Aorta (tissue), 5 donors: ENCODE measurements at regions not wholly inside any gene's neighbourhood (a gene's known extent, or its start where the extent isn't known, plus 50 kb on each side); places are given as distances from the start of the nearest gene placed in this dataset.
A peak's percentile ranks its signal among the peaks of the same experiment; 100 is the strongest.

ENCODE experiments used
- ATAC-seq: fragments of 200-7000 bp; cut with Tn5 transposase; one replicate; pipeline ENCODE4 v1.9.1; 2022; ENCODE audit warnings: moderate library complexity; ENCODE audit not compliant: low FRiP score
- DNase-seq, 2 donors: peaks; one replicate each; pipeline ENCODE4 v3.0.0-alpha.2; 2020
- H3K27ac ChIP-seq, 2 donors: one replicate each; pipeline ENCODE4 v1.5.1; 2013; ENCODE audit warnings: low read length in 2 of 2, mild to moderate bottlenecking in 2 of 2, moderate library complexity in 2 of 2, control low read depth in 1 of 2, inconsistent platforms in 1 of 2, low read depth in 1 of 2
- H3K27me3 ChIP-seq, 2 donors: one replicate each; pipeline ENCODE4 v1.6.1; 2013; ENCODE audit warnings: control low read depth in 1 of 2, low read length in 1 of 2, mild to moderate bottlenecking in 1 of 2, moderate library complexity in 1 of 2; ENCODE audit not compliant: insufficient read depth in 2 of 2, control insufficient read depth in 1 of 2
- H3K36me3 ChIP-seq, 2 donors: one replicate each; pipeline ENCODE4 v1.6.1; 2013; ENCODE audit warnings: control low read depth in 1 of 2, low read length in 1 of 2, mild to moderate bottlenecking in 1 of 2; ENCODE audit not compliant: insufficient read depth in 2 of 2, control insufficient read depth in 1 of 2
- H3K4me1 ChIP-seq, 2 donors: one replicate each; pipeline ENCODE4 v1.6.1; 2013; ENCODE audit warnings: low read length in 2 of 2, control low read depth in 1 of 2, mild to moderate bottlenecking in 1 of 2, moderate library complexity in 1 of 2; ENCODE audit not compliant: insufficient read depth in 2 of 2, control insufficient read depth in 1 of 2
- H3K4me3 ChIP-seq, 2 donors: one replicate each; pipeline ENCODE4 v1.5.1; 2013; ENCODE audit warnings: low read length in 2 of 2, control low read depth in 1 of 2, mild to moderate bottlenecking in 1 of 2
- H3K9me3 ChIP-seq: one replicate; pipeline ENCODE4 v1.6.1; 2013; ENCODE audit warnings: mild to moderate bottlenecking, low read length; ENCODE audit not compliant: control insufficient read depth
- WGBS, 2 donors: extraction: QIAGEN DNeasy Blood & Tissue Kit; methylation state at CpG; one replicate each; pipeline ENCODE4 v1.1.7; 2013; 5-methylcytosine and 5-hydroxymethylcytosine counted together
- intact Hi-C, 2 donors: fragments of 100-400 bp; cut with DNase I; formaldehyde crosslinking; loops; one replicate each; pipeline versions ENCODE4 v1.14.2 to v1.15.0; 2022
- donor health status: healthy with polysubstance abuse.
- donor health status: Bipolar disorder and iron deficiency.
- donor health status: DM: no; HTN: no; CAD: no.
- donor health status: DM: no; HTN: no; CAD: no.
- donor health status: DM: yes; HTN: yes; CAD: no.

GRCh38 chr18:1006965-1007364, 102.3 kb downstream of the ADCYAP1 start:
- intact Hi-C loops = no loop called here
- ATAC-seq = no peak
- Histone ChIP-seq H3K9me3 (no peaks in the 10 kb centered on the region), H3K4me1 (peaks cover 0 to 3% of the 10 kb centered on the region in 2 donors), H3K27me3 (no peaks in the 10 kb centered on the region), H3K4me3 (no peak overlapping the region), H3K27ac (no peak overlapping the region), H3K36me3 (no peaks in the 10 kb centered on the region)
- DNase-seq = no peak
- WGBS, 2 donors = 83 to 89% methylated on average over 6 of the region's 6 CpGs

GRCh38 chr18:1011349-1011748, 106.7 kb downstream of the ADCYAP1 start:
- no peak overlapping the region for H3K27ac ChIP-seq
- H3K4me3 ChIP-seq = no peak overlapping the region
- H3K36me3 ChIP-seq = no peaks in the 10 kb centered on the region
- no peak for DNase-seq
- ATAC-seq = no peak
- H3K4me1 ChIP-seq = peaks cover 0 to 3% of the 10 kb centered on the region in 2 donors
- intact Hi-C loops = no loop called here
- WGBS, 2 donors = 85 to 90% methylated on average over 3 of the region's 3 CpGs
- H3K9me3 ChIP-seq = no peaks in the 10 kb centered on the region
- no peaks in the 10 kb centered on the region for H3K27me3 ChIP-seq

GRCh38 chr18:1012775-1013174, 108.1 kb downstream of the ADCYAP1 start:
- H3K9me3 ChIP-seq = no peaks in the 10 kb centered on the region
- H3K4me1 ChIP-seq = peaks cover 0 to 6% of the 10 kb centered on the region in 2 donors
- no peaks in the 10 kb centered on the region for H3K36me3 ChIP-seq
- intact Hi-C loops = no loop called here
- 92 to 96% methylated on average over 1 of the region's 1 CpG for WGBS, 2 donors
- no peak overlapping the region for H3K4me3 ChIP-seq
- H3K27me3 ChIP-seq = no peaks in the 10 kb centered on the region
- H3K27ac ChIP-seq = no peak overlapping the region
- no peak for ATAC-seq
- no peak for DNase-seq

- Histone ChIP-seq H3K27me3 (no peaks in the 10 kb centered on the region), H3K36me3 (no peaks in the 10 kb centered on the region), H3K4me1 (peaks cover 3 to 6% of the 10 kb centered on the region in 2 donors), H3K4me3 (no peak overlapping the region), H3K9me3 (no peaks in the 10 kb centered on the region), H3K27ac (no peak overlapping the region)
- WGBS, 2 donors = 95 to 97% methylated on average over 1 of the region's 1 CpG
- DNase-seq (no peak), ATAC-seq (no peak)
- intact Hi-C loops = no loop called here
Measured at GRCh38 chr18:1013951-1014350, 109.3 kb downstream of the ADCYAP1 start.

GRCh38 chr18:1014509-1014908, 109.8 kb downstream of the ADCYAP1 start:
- Histone ChIP-seq H3K4me3 (no peak overlapping the region), H3K27ac (peak overlapping the region in 1 of 2 donors; percentile 58), H3K9me3 (no peaks in the 10 kb centered on the region), H3K4me1 (peaks cover 3 to 6% of the 10 kb centered on the region in 2 donors), H3K27me3 (no peaks in the 10 kb centered on the region), H3K36me3 (no peaks in the 10 kb centered on the region)
- DNase-seq (no peak), ATAC-seq (no peak)
- intact Hi-C loops = no loop called here
- 10 to 16% methylated on average over 6 of the region's 6 CpGs for WGBS, 2 donors

- H3K27ac ChIP-seq = peak overlapping the region; percentile 54 to 58
Measured at GRCh38 chr18:1014951-1015624, 110.4 kb downstream of the ADCYAP1 start.

GRCh38 chr18:1015777-1016176, 111.1 kb downstream of the ADCYAP1 start:
- H3K4me3 ChIP-seq = no peak overlapping the region
- H3K4me1 ChIP-seq = peaks cover 3 to 6% of the 10 kb centered on the region in 2 donors
- 6% methylated on average over 2 of the region's 2 CpGs for WGBS, 2 donors
- H3K36me3 ChIP-seq = no peaks in the 10 kb centered on the region
- no peaks in the 10 kb centered on the region for H3K9me3 ChIP-seq
- no peaks in the 10 kb centered on the region for H3K27me3 ChIP-seq
- DNase-seq = no peak
- intact Hi-C loops = no loop called here
- peak overlapping the region in 1 of 2 donors; percentile 54 for H3K27ac ChIP-seq
- no peak for ATAC-seq

More at GRCh38 chr18:1014951-1015624, 110.4 kb downstream of the ADCYAP1 start:
- Histone ChIP-seq H3K27me3 (no peaks in the 10 kb centered on the region), H3K36me3 (no peaks in the 10 kb centered on the region), H3K9me3 (no peaks in the 10 kb centered on the region), H3K4me1 (peaks cover 3 to 6% of the 10 kb centered on the region in 2 donors), H3K4me3 (no peak overlapping the region)
- intact Hi-C loops = no loop called here
- no peak for ATAC-seq
- DNase-seq = no peak

- no peak for ATAC-seq
- H3K36me3 ChIP-seq = no peaks in the 10 kb centered on the region
- H3K4me3 ChIP-seq = no peak overlapping the region
- WGBS, 2 donors = 81 to 82% methylated on average over 8 of the region's 8 CpGs
- peaks cover 3 to 6% of the 10 kb centered on the region in 2 donors for H3K4me1 ChIP-seq
- no peak for DNase-seq
- H3K27me3 ChIP-seq = no peaks in the 10 kb centered on the region
- intact Hi-C loops = no loop called here
- no peak overlapping the region for H3K27ac ChIP-seq
- no peaks in the 10 kb centered on the region for H3K9me3 ChIP-seq
Measured at GRCh38 chr18:1017227-1018058, 112.8 kb downstream of the ADCYAP1 start.
